Osteoblast (primary cell): ENCODE measurements at regions not wholly inside any gene's neighbourhood (a gene's known extent, or its start where the extent isn't known, plus 50 kb on each side); places are given as distances from the start of the nearest gene placed in this dataset.
"Not testable (repeated sequence)": the region's sequence is repeated elsewhere in the genome, so short reads cannot be mapped to it uniquely, and the experiment has no call there.

Experiments
- DNase-seq: peaks from one replicate; pipeline ENCODE4 v3.0.0; 2011; ENCODE audit warnings: low spot score, mixed read lengths; ENCODE audit not compliant: insufficient read length; ENCODE audit errors: missing footprints
- H2AFZ ChIP-seq: 2 replicates; pipeline ENCODE4 v1.6.0; 2011; ENCODE audit warnings: mild to moderate bottlenecking, low read length
- H3K27ac ChIP-seq: 2 replicates; pipeline ENCODE4 v1.5.1; 2011; ENCODE audit warnings: mild to moderate bottlenecking, low read depth, low read length, moderate library complexity
- H3K27me3 ChIP-seq: 2 replicates; pipeline ENCODE4 v1.6.0; 2012; ENCODE audit warnings: mild to moderate bottlenecking, control low read depth, inconsistent platforms, low read length, moderate library complexity; ENCODE audit not compliant: insufficient read depth
- H3K36me3 ChIP-seq: 2 replicates; pipeline ENCODE4 v1.5.1; 2011; ENCODE audit warnings: mild to moderate bottlenecking, low read length, control low read depth, moderate library complexity; ENCODE audit not compliant: insufficient read depth
- H3K4me1 ChIP-seq: 2 replicates; pipeline ENCODE4 v1.5.1; 2011; ENCODE audit warnings: mild to moderate bottlenecking, low read length, control low read depth, moderate library complexity; ENCODE audit not compliant: insufficient read depth
- H3K4me2 ChIP-seq: 2 replicates; pipeline ENCODE4 v1.6.0; 2011; ENCODE audit warnings: mild to moderate bottlenecking, low read length; ENCODE audit not compliant: insufficient read depth
- H3K4me3 ChIP-seq: fragments of 200-600 bp; sonication (generic); 3 replicates; pipeline ENCODE4 v1.5.1; 2012; ENCODE audit warnings: mild to moderate bottlenecking, low read length, inconsistent platforms; ENCODE audit not compliant: insufficient read depth
- H3K79me2 ChIP-seq: 2 replicates; pipeline ENCODE4 v1.6.0; 2012; ENCODE audit warnings: mild to moderate bottlenecking, low read length, control low read depth, inconsistent platforms; ENCODE audit not compliant: insufficient read depth
- H3K9me3 ChIP-seq: 2 replicates; pipeline ENCODE4 v1.5.1; 2011; ENCODE audit warnings: low read depth, low read length, control low read depth
- H4K20me1 ChIP-seq: 2 replicates; pipeline ENCODE4 v1.6.0; 2012; ENCODE audit warnings: mild to moderate bottlenecking, low read length, control low read depth; ENCODE audit not compliant: insufficient read depth
- TF ChIP-seq, protein P1 (sequence below): IDR thresholded peaks from 2 replicates; pipeline ENCODE4 v1.5.1; 2011; ENCODE audit warnings: mild to moderate bottlenecking, low read depth, low read length, moderate library complexity; ENCODE audit errors: extremely low read depth

GRCh38 chr15:84151205-84151931 is 84.2 kb upstream of the GOLGA6L4 start:
- no peak overlapping the region for H3K27ac ChIP-seq
- H3K4me2 ChIP-seq, result no peak overlapping the region
- H3K4me3 ChIP-seq, result no peak overlapping the region
- H3K27me3 ChIP-seq, result no peaks in the 10 kb centered on the region
- no peak overlapping the region for H2AFZ ChIP-seq
- H3K4me1 ChIP-seq, result no peaks in the 10 kb centered on the region
- H4K20me1 ChIP-seq, result no peaks in the 10 kb centered on the region
- no peaks in the 10 kb centered on the region for H3K9me3 ChIP-seq
- H3K79me2 ChIP-seq, result no peaks in the 10 kb centered on the region
- TF ChIP-seq, protein P1, sequence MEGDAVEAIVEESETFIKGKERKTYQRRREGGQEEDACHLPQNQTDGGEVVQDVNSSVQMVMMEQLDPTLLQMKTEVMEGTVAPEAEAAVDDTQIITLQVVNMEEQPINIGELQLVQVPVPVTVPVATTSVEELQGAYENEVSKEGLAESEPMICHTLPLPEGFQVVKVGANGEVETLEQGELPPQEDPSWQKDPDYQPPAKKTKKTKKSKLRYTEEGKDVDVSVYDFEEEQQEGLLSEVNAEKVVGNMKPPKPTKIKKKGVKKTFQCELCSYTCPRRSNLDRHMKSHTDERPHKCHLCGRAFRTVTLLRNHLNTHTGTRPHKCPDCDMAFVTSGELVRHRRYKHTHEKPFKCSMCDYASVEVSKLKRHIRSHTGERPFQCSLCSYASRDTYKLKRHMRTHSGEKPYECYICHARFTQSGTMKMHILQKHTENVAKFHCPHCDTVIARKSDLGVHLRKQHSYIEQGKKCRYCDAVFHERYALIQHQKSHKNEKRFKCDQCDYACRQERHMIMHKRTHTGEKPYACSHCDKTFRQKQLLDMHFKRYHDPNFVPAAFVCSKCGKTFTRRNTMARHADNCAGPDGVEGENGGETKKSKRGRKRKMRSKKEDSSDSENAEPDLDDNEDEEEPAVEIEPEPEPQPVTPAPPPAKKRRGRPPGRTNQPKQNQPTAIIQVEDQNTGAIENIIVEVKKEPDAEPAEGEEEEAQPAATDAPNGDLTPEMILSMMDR, result no peak
- no peaks in the 10 kb centered on the region for H3K36me3 ChIP-seq
- DNase-seq, result no peak

- H3K79me2 ChIP-seq, H3K4me1 ChIP-seq, H3K27ac ChIP-seq, H3K36me3 ChIP-seq, H2AFZ ChIP-seq, H3K4me3 ChIP-seq, H3K9me3 ChIP-seq, H3K4me2 ChIP-seq, H4K20me1 ChIP-seq, DNase-seq, H3K27me3 ChIP-seq: not testable (repeated sequence)
Measured at GRCh38 chr15:84152381-84152979, 83.1 kb upstream of the GOLGA6L4 start.

DNA sequence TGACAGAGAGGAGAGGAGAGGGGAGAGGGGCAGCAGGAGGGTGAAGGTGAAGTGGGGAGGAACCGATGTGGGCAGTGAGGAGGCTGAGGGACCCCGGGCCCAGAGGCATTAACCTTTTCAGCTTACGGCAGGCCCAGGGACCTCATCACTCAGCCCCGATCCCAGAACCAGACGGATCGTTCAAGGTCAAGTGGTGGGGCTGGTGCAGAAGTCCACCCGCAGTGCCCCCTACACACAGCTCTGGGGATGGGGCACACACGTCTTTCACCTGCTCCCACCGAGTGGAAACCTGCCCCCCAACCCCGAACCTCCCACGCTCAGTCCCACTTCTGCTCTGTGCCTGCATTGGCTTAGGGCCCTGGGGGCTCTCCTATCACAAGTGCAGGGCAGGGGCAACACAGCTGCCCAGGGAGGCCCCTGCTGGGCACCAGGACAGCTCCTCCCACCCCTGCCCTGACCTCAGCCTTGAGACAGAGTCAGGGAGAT is 81.9 kb upstream of the GOLGA6L4 start:
- not testable (repeated sequence) for H3K36me3 ChIP-seq, H3K9me3 ChIP-seq, H3K27me3 ChIP-seq, H2AFZ ChIP-seq, H3K79me2 ChIP-seq, H3K27ac ChIP-seq, DNase-seq, H3K4me3 ChIP-seq, H4K20me1 ChIP-seq, H3K4me1 ChIP-seq, H3K4me2 ChIP-seq

- H3K27ac ChIP-seq, result not testable (repeated sequence)
Measured at GRCh38 chr15:84154314-84154713, 81.3 kb upstream of the GOLGA6L4 start.

DNA sequence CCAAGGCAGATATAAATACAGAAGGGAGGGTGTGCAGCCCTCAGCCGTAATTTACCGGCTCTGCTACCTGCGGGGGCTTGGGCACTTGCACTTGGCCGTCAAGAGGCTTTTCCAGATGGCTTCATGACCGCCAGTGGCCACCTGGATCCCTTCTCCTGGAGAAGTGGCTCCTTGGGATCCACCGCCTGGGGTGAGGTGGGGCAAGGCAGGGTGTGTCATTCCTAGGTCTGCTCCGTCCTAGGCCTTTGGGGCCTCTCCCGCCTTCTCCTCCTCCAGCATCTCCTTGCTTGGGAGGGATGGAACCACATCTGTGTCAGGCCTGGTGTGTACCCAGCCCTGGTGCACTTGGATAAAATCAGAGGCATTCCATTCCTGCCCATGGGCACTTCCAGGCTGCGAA is 80.8 kb upstream of the GOLGA6L4 start:
- H3K27me3 ChIP-seq, H3K79me2 ChIP-seq, H3K36me3 ChIP-seq, DNase-seq, H4K20me1 ChIP-seq, H2AFZ ChIP-seq, H3K27ac ChIP-seq, H3K9me3 ChIP-seq, H3K4me2 ChIP-seq, H3K4me1 ChIP-seq, H3K4me3 ChIP-seq: not testable (repeated sequence)

More at GRCh38 chr15:84154314-84154713, 81.3 kb upstream of the GOLGA6L4 start:
- H4K20me1 ChIP-seq, H2AFZ ChIP-seq, H3K4me3 ChIP-seq, H3K4me2 ChIP-seq, H3K79me2 ChIP-seq, H3K36me3 ChIP-seq, H3K4me1 ChIP-seq, H3K27me3 ChIP-seq, H3K9me3 ChIP-seq, DNase-seq: not testable (repeated sequence)

DNA sequence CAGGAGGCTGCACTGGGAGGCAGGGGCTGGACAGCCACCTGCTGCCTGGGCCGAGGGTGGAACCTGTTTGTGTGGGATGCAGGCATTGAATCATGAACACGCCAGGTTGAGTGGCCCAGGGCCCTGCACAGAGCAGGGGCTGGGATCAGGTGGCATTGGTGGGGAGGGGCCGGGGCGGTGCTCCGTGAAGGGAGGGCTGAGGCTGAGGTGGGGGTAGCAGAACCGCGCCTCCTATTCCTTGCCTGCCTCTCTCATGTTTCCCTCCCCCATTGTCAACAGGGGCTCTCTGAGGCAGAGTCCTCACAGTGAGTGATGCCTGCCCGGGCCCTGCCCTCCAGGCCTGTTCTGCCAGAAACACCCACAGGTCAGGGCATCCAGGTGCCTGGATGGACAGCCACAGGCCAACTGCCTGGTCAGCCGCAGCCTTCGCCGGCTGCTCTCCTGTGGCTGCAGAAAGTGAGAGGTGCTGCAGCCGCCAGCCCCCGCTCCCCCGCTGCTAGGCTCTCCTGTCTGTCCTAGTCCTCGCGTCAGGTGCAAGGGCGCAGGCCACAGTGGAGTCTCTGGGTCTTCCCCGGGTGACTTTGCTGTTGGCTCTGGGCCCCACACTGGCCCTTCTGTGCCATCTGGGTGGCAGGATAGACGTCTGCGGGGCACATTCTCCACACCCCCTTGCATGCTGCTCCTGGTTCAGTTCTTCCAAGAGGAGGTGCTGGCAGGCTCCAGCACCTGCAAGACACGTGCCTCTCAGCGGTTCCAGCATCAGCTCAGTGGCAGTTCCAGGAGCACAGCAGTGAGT is 79.6 kb upstream of the GOLGA6L4 start:
- H3K27ac ChIP-seq, H3K79me2 ChIP-seq, DNase-seq, H3K4me1 ChIP-seq, H4K20me1 ChIP-seq, H3K4me2 ChIP-seq, H3K36me3 ChIP-seq, H3K4me3 ChIP-seq, H3K27me3 ChIP-seq, H3K9me3 ChIP-seq, H2AFZ ChIP-seq: not testable (repeated sequence)

DNA sequence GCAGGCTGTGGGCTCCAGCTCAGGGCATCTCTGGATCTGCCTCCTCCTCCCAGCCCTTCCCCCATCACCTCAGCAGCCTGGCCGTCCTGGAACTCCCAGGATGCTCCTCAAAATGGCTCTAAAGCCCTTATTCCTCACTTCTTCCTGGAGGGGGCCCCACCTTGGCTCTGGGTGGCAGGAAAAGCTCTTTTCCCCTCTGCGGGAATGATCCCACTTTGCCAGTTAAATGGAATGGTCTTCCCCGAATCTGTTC is 79.1 kb upstream of the GOLGA6L4 start:
- not testable (repeated sequence) for H2AFZ ChIP-seq, H3K27ac ChIP-seq, H3K36me3 ChIP-seq, H3K4me1 ChIP-seq, H3K4me2 ChIP-seq, H3K4me3 ChIP-seq, H3K79me2 ChIP-seq, H4K20me1 ChIP-seq, H3K27me3 ChIP-seq, DNase-seq, H3K9me3 ChIP-seq

- H3K27me3 ChIP-seq, H3K27ac ChIP-seq, H4K20me1 ChIP-seq, H3K9me3 ChIP-seq, H3K4me3 ChIP-seq, H3K4me2 ChIP-seq, H3K4me1 ChIP-seq, H3K36me3 ChIP-seq, DNase-seq, H2AFZ ChIP-seq, H3K79me2 ChIP-seq: not testable (repeated sequence)
Measured at GRCh38 chr15:84157056-84157632, 78.4 kb upstream of the GOLGA6L4 start.
